ENCODE measurements at regions not wholly inside any gene's neighbourhood (a gene's known extent, or its start where the extent isn't known, plus 50 kb on each side); places are given as distances from the start of the nearest gene placed in this dataset.

- peaks cover 2% of the 10 kb centered on the region for H3K27me3 Mint-ChIP-seq (ENCODE audit: unreplicated experiment)
- H3K27ac Mint-ChIP-seq (ENCODE audit: unreplicated experiment), result no peak overlapping the region
Observed at GRCh38 chr4:14856934-14857235, 145.4 kb upstream of the CPEB2 start.

GRCh38 chr4:14857475-14857874, 144.8 kb upstream of the CPEB2 start:
- H3K4me1 Mint-ChIP-seq (ENCODE audit: unreplicated experiment), result no peaks in the 10 kb centered on the region
- no peaks in the 10 kb centered on the region for H3K36me3 Mint-ChIP-seq (ENCODE audit: low read depth, unreplicated experiment)
- TF ChIP-seq CTCF (IDR thresholded peaks at IDR 0.05; ENCODE audit: unreplicated experiment), result no peak
- no peak overlapping the region for H3K4me3 Mint-ChIP-seq (ENCODE audit: unreplicated experiment)
- no peak overlapping the region for H3K27ac Mint-ChIP-seq (ENCODE audit: unreplicated experiment)
- peaks cover 2% of the 10 kb centered on the region for H3K27me3 Mint-ChIP-seq (ENCODE audit: unreplicated experiment)
- DNase-seq (ENCODE audit: low spot score), result no peak
- H3K9me3 Mint-ChIP-seq (ENCODE audit: unreplicated experiment), result no peaks in the 10 kb centered on the region

More at GRCh38 chr4:14856934-14857235, 145.4 kb upstream of the CPEB2 start:
- no peaks in the 10 kb centered on the region for H3K9me3 Mint-ChIP-seq (ENCODE audit: unreplicated experiment)
- no peak overlapping the region for H3K4me3 Mint-ChIP-seq (ENCODE audit: unreplicated experiment)
- H3K36me3 Mint-ChIP-seq (ENCODE audit: low read depth, unreplicated experiment), result no peaks in the 10 kb centered on the region
- no peak for DNase-seq (ENCODE audit: low spot score)
- no peaks in the 10 kb centered on the region for H3K4me1 Mint-ChIP-seq (ENCODE audit: unreplicated experiment)
- TF ChIP-seq CTCF (IDR thresholded peaks at IDR 0.05; ENCODE audit: unreplicated experiment), result no peak

- Mint-ChIP-seq H3K4me3 (ENCODE audit: unreplicated experiment) (no peak overlapping the region), H3K4me1 (ENCODE audit: unreplicated experiment) (no peaks in the 10 kb centered on the region), H3K27ac (ENCODE audit: unreplicated experiment) (no peak overlapping the region), H3K36me3 (ENCODE audit: low read depth, unreplicated experiment) (no peaks in the 10 kb centered on the region), H3K9me3 (ENCODE audit: unreplicated experiment) (no peaks in the 10 kb centered on the region), H3K27me3 (ENCODE audit: unreplicated experiment) (peaks cover 2% of the 10 kb centered on the region)
- no peak for TF ChIP-seq CTCF (IDR thresholded peaks at IDR 0.05; ENCODE audit: unreplicated experiment)
- DNase-seq (ENCODE audit: low spot score), result no peak
Observed at GRCh38 chr4:14857981-14858380, 144.3 kb upstream of the CPEB2 start.

GRCh38 chr4:14862891-14863290, 139.4 kb upstream of the CPEB2 start:
- no peaks in the 10 kb centered on the region for H3K4me1 Mint-ChIP-seq (ENCODE audit: unreplicated experiment)
- DNase-seq (ENCODE audit: low spot score), result no peak
- H3K27me3 Mint-ChIP-seq (ENCODE audit: unreplicated experiment), result no peaks in the 10 kb centered on the region
- no peak overlapping the region for H3K27ac Mint-ChIP-seq (ENCODE audit: unreplicated experiment)
- H3K9me3 Mint-ChIP-seq (ENCODE audit: unreplicated experiment), result no peaks in the 10 kb centered on the region
- H3K4me3 Mint-ChIP-seq (ENCODE audit: unreplicated experiment), result no peak overlapping the region
- TF ChIP-seq CTCF (IDR thresholded peaks at IDR 0.05; ENCODE audit: unreplicated experiment), result no peak
- no peaks in the 10 kb centered on the region for H3K36me3 Mint-ChIP-seq (ENCODE audit: low read depth, unreplicated experiment)

- DNase-seq (ENCODE audit: low spot score), result no peak
- no peak for TF ChIP-seq CTCF (IDR thresholded peaks at IDR 0.05; ENCODE audit: unreplicated experiment)
- no peak overlapping the region for H3K4me3 Mint-ChIP-seq (ENCODE audit: unreplicated experiment)
- no peaks in the 10 kb centered on the region for H3K27me3 Mint-ChIP-seq (ENCODE audit: unreplicated experiment)
- H3K9me3 Mint-ChIP-seq (ENCODE audit: unreplicated experiment), result no peaks in the 10 kb centered on the region
- H3K36me3 Mint-ChIP-seq (ENCODE audit: low read depth, unreplicated experiment), result no peaks in the 10 kb centered on the region
- H3K27ac Mint-ChIP-seq (ENCODE audit: unreplicated experiment), result no peak overlapping the region
- no peaks in the 10 kb centered on the region for H3K4me1 Mint-ChIP-seq (ENCODE audit: unreplicated experiment)
Observed at GRCh38 chr4:14863418-14864364, 138.6 kb upstream of the CPEB2 start.
